Jurkat, Clone E6-1 (cell line): ENCODE measurements at regions not wholly inside any gene's neighbourhood (a gene's known extent, or its start where the extent isn't known, plus 50 kb on each side); places are given as distances from the start of the nearest gene placed in this dataset.

Experiments
- DNase-seq: peaks from one replicate; pipeline ENCODE4 v3.0.0-alpha.2; 2011; ENCODE audit warnings: low read depth, low spot score
- H3K4me3 ChIP-seq: 2 replicates; pipeline ENCODE4 v1.5.1; 2011; ENCODE audit warnings: mild to moderate bottlenecking, low read length, control low read depth, moderate library complexity

- no peak for DNase-seq
Observed at GRCh38 chr2:180677930-180678624, 302.3 kb upstream of the UBE2E3 start.

GRCh38 chr2:180677200-180677599 lies 303.2 kb upstream of the UBE2E3 start:
- DNase-seq, result no peak
- no peak overlapping the region for H3K4me3 ChIP-seq

More at GRCh38 chr2:180677930-180678624, 302.3 kb upstream of the UBE2E3 start:
- H3K4me3 ChIP-seq, result no peak overlapping the region

- no peak overlapping the region for H3K4me3 ChIP-seq
- no peak for DNase-seq
Observed at GRCh38 chr2:180676520-180677025, 303.8 kb upstream of the UBE2E3 start.

GRCh38 chr2:180675170-180675569 lies 305.2 kb upstream of the UBE2E3 start:
- no peak for DNase-seq

GRCh38 chr2:180672377-180672776 lies 308.0 kb upstream of the UBE2E3 start:
- no peak overlapping the region for H3K4me3 ChIP-seq
- DNase-seq, result no peak

More at GRCh38 chr2:180675170-180675569, 305.2 kb upstream of the UBE2E3 start:
- no peak overlapping the region for H3K4me3 ChIP-seq

GRCh38 chr2:180670302-180671003 lies 310.0 kb upstream of the UBE2E3 start:
- no peak for DNase-seq
- no peak overlapping the region for H3K4me3 ChIP-seq

- H3K4me3 ChIP-seq, result no peak overlapping the region
- no peak for DNase-seq
Observed at GRCh38 chr2:180669016-180669415, 311.4 kb upstream of the UBE2E3 start.

GRCh38 chr2:180664507-180664906 lies 315.9 kb upstream of the UBE2E3 start:
- no peak overlapping the region for H3K4me3 ChIP-seq
- no peak for DNase-seq

- DNase-seq, result no peak
- no peak overlapping the region for H3K4me3 ChIP-seq
Observed at GRCh38 chr2:180662941-180663471, 317.4 kb upstream of the UBE2E3 start.

- no peak overlapping the region for H3K4me3 ChIP-seq
- no peak for DNase-seq
Observed at GRCh38 chr2:180662521-180662920, 317.9 kb upstream of the UBE2E3 start.

- DNase-seq, result no peak
- no peak overlapping the region for H3K4me3 ChIP-seq
Observed at GRCh38 chr2:180661686-180662030, 318.7 kb upstream of the UBE2E3 start.

GRCh38 chr2:180660881-180661685 lies 319.3 kb upstream of the UBE2E3 start:
- no peak for DNase-seq
- no peak overlapping the region for H3K4me3 ChIP-seq

- DNase-seq, result no peak
- no peak overlapping the region for H3K4me3 ChIP-seq
Observed at GRCh38 chr2:180660207-180660606, 320.2 kb upstream of the UBE2E3 start.

- no peak overlapping the region for H3K4me3 ChIP-seq
- DNase-seq, result no peak
Observed at GRCh38 chr2:180657054-180657453, 323.4 kb upstream of the UBE2E3 start.

GRCh38 chr2:180656455-180656847 lies 324.0 kb upstream of the UBE2E3 start:
- H3K4me3 ChIP-seq, result no peak overlapping the region
- DNase-seq, result no peak

- no peak for DNase-seq
- H3K4me3 ChIP-seq, result no peak overlapping the region
Observed at GRCh38 chr2:180655842-180656454, 324.5 kb upstream of the UBE2E3 start.

- DNase-seq, result no peak
- H3K4me3 ChIP-seq, result no peak overlapping the region
Observed at GRCh38 chr2:180655393-180655792, 325.0 kb upstream of the UBE2E3 start.

- no peak overlapping the region for H3K4me3 ChIP-seq
- no peak for DNase-seq
Observed at GRCh38 chr2:180653481-180653880, 326.9 kb upstream of the UBE2E3 start.

GRCh38 chr2:180652794-180653193 lies 327.6 kb upstream of the UBE2E3 start:
- H3K4me3 ChIP-seq, result no peak overlapping the region
- no peak for DNase-seq
